GM12874 (cell line): ENCODE measurements at regions not wholly inside any gene's neighbourhood (a gene's known extent, or its start where the extent isn't known, plus 50 kb on each side); places are given as distances from the start of the nearest gene placed in this dataset.

Source experiments
- TF ChIP-seq, protein P1 (sequence below): IDR thresholded peaks from 2 replicates; pipeline ENCODE4 v1.5.1; 2011; ENCODE audit warnings: low read depth, mild to moderate bottlenecking, control low read depth, low read length, moderate library complexity; ENCODE audit not compliant: insufficient read depth

DNA sequence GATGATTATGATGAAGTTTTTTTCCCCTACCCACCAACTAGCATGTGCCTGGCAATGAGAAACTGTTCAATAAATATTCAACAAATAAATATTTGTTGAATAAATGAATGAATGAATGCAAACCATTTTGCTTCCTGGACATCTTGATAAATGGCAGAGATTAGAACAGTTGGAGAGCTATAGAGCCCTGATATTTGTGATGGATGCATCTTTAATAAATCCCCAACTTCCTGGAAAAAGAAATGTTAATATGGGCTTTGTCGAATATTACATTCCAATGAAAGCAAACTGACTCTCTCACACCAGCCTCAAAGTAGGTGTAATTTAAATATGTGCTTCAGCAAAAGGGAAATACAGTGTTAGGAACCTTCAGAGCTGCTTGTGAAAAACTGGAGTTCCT is 419.7 kb downstream of the MID1IP1 start:
- TF ChIP-seq, protein P1, sequence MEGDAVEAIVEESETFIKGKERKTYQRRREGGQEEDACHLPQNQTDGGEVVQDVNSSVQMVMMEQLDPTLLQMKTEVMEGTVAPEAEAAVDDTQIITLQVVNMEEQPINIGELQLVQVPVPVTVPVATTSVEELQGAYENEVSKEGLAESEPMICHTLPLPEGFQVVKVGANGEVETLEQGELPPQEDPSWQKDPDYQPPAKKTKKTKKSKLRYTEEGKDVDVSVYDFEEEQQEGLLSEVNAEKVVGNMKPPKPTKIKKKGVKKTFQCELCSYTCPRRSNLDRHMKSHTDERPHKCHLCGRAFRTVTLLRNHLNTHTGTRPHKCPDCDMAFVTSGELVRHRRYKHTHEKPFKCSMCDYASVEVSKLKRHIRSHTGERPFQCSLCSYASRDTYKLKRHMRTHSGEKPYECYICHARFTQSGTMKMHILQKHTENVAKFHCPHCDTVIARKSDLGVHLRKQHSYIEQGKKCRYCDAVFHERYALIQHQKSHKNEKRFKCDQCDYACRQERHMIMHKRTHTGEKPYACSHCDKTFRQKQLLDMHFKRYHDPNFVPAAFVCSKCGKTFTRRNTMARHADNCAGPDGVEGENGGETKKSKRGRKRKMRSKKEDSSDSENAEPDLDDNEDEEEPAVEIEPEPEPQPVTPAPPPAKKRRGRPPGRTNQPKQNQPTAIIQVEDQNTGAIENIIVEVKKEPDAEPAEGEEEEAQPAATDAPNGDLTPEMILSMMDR = no peak

DNA sequence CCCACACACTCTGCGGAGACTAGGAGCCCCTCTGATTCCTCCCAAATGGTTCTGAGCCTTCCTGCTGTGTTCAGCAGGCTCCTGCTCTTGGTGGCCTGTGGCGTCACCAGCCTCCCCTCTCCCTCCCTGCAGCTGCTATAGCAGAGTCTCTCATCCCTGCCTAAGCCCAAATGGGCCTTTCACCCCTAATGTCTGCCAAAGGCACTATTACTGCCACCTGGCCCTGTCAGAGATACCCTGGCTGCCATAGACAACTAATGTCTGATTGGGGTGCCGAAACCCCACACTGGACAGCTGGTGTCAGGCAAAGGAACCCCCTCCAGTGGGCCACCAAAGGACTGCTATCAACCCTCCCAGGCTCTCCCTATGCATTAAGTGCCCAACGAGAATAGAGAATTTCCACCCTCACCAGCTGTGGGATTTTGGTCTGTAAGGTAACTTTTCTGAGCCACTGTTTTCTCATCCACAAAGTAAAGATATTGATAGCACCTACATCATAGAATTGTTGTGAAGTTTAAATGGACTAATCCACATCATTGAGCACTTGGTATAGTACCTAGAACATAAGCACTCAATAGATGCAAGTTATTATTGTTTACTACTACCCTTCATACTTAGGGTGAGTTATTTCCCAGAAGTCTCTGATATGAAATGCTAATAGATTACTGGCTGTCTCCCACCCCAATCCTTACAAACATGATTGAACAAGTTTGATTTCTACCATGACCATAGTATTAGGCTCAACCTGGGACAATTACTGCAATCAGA is 421.3 kb downstream of the MID1IP1 start:
- TF ChIP-seq, protein P1 = no peak

DNA sequence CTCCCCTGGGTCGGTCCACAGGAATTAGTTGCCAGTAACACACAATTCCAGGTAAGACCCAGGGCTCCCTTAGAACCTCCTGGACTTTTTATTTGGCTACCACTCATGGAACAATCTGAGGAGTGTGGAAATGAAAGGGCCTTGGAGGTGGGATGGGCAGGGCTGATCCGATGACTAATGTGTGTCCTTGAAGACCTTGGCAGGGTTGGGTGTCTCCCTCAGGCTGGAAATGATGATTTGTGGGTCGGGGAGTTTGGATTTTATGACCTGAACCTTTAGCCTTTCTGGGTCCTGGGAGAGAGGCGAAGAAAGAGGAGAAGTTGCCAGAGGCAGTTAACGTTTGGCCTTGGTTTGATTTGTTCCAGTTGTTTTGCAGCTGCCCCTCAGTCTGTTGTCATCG is 425.0 kb downstream of the MID1IP1 start:
- TF ChIP-seq, protein P1 = no peak

DNA sequence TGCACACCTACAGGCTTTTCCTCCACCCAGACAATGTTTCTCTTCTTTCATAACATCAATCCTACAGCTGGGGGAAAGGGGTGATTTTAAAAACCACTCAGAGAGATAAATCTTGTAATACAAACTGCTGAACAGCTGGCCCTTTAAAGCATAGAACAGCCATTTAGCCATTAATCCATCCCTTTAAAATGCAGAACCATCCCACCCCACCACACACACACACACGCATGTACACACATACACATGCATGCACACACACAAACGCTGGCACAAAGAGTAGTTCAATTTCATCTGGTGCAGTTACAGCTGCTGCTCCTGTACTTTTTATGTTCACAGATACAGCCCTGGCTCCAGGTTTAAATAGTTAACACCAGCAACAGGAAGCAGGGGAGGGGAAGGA is 426.1 kb downstream of the MID1IP1 start:
- TF ChIP-seq, protein P1 = no peak

DNA sequence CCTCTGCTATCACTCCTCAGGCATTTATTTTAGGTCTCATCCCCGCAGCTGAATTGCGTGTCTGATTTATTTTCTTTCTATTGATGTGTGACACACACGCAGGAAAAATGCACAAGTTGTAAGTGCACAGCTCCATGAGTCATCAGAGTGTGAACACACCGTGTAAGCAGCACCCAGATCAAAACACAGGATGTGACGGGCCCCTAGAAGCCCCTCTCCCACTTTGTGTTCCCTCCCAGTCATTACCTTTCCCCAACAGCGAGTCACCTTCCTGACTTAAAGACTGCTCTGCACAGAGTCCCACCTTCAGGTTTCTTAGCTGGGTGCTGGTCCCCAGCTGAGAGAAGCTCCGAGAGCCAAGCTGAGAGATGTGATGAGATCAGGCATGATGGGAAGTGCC is 436.7 kb downstream of the MID1IP1 start:
- TF ChIP-seq, protein P1 = no peak

DNA sequence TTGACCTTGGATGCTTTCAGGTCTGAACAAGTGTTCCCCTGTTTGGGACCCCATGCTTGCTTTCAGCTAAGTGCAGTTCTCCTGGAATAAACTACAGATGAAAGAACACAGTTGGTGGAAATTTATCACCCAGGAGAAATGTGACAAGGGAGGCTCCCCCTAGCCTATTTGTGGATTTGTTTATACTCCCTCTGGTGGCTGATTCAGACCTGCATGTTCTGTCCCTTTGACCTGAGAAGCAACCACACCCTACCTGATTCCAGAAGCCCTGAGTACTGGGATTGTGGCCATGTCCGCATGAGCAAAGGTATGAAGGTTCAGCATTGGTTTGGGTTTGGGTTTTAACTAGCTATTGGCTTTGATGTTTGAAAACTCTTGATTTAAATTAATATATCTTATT is 440.9 kb downstream of the MID1IP1 start:
- TF ChIP-seq, protein P1 = peak; percentile 42

DNA sequence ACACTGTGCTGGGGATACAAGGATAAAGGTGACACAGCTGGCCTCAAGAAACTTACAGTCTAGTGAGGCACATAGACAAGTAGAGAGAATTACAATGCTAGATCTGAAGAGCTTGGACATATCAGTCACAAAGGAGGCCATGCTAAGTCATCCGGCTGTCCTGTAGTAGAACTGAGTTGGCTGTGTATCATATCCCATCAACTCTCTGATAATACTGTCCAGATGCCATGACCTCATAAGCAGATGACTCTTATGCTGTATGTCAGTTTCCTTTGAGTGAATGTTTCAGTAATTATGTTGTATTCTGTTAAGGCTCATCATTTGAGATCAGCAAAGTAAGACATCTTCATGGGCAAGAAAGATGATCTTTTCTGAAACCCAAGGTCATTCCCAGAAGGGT is 442.9 kb downstream of the MID1IP1 start:
- TF ChIP-seq, protein P1 = no peak

DNA sequence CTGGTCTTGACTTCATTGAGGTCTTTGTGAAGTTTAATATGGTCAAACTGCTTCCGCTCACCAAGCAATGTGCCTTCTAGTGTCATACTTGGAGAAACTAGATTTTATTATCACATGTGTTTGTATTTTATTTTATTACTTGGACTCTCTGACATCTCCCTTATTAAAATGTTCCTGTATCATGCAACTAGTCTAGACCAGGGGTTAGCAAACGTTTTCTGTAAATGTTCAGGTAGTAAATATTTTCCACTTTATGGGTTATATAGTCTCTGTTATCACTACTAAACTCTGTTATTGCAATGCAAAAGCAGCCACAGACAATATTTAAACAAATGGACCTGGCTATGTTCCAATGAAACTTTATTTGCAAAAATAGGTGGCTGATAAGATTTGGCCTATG is 443.8 kb downstream of the MID1IP1 start:
- TF ChIP-seq, protein P1 = no peak
